Thoracic aorta (tissue), 2 donors: ENCODE measurements at regions not wholly inside any gene's neighbourhood (a gene's known extent, or its start where the extent isn't known, plus 50 kb on each side); places are given as distances from the start of the nearest gene placed in this dataset.

Experiments
- ATAC-seq: fragments of 150-250 bp; one replicate; pipeline ENCODE4 v1.8.0; 2017; ENCODE audit warnings: low read depth; ENCODE audit not compliant: insufficient number of reproducible peaks, low FRiP score
- DNase-seq: peaks from one replicate; pipeline ENCODE4 v3.0.0-alpha.2; 2020; ENCODE audit warnings: low spot score
- H3K27ac ChIP-seq, 2 donors: fragments of 200-600 bp; sonication (generic); 1 replicate in 1 of 2; 2 replicates in 1 of 2; pipeline ENCODE4 v1.5.1; 2016; ENCODE audit warnings: mild to moderate bottlenecking in 2 of 2, moderate library complexity in 2 of 2
- H3K27me3 ChIP-seq: fragments of 200-600 bp; sonication (generic); replicated peaks from 2 replicates; pipeline ENCODE4 v1.6.0; 2016; ENCODE audit warnings: mild to moderate bottlenecking; ENCODE audit not compliant: insufficient read depth
- H3K36me3 ChIP-seq: fragments of 200-600 bp; sonication (generic); one replicate; pipeline ENCODE4 v1.5.1; 2016
- H3K4me1 ChIP-seq, 2 donors: fragments of 200-600 bp; sonication (generic); 1 replicate in 1 of 2; 2 replicates in 1 of 2; pipeline versions ENCODE4 v1.5.1 to v1.6.0; 2016; ENCODE audit warnings: low read depth in 2 of 2, mild to moderate bottlenecking in 1 of 2; ENCODE audit not compliant: control insufficient read depth in 1 of 2
- H3K4me3 ChIP-seq: fragments of 200-600 bp; sonication (generic); 2 replicates; pipeline ENCODE4 v1.5.1; 2016; ENCODE audit warnings: mild to moderate bottlenecking
- H3K9me3 ChIP-seq: fragments of 200-600 bp; sonication (generic); 2 replicates; pipeline ENCODE4 v1.5.1; 2016
- TF ChIP-seq, protein P1 (sequence below): fragments of 200-600 bp; sonication (generic); IDR thresholded peaks from one replicate; pipeline ENCODE4 v1.5.1; 2019; ENCODE audit warnings: antibody characterized with exemption

DNA sequence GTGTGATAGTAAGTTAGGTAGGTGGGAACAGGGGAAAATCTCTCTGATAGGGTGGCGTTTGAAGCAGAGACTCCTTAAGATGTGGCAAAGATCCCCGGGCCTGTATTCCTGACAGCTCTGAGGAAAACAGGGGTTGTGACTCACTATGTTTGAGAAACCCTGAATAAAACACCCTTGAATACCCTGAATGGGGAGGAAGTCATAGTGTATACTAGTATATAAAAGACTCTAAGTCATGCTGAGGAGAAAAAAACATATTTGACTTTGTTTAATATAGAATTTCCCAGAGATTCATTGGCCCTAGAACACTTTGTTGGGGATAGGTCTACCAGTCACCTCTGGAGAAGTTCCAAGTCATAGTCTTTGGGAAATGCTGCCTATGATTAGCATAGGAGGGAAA, 590.9 kb downstream of the IRS1 start:
- no peak for DNase-seq
- H3K4me3 ChIP-seq = no peak overlapping the region
- H3K27ac ChIP-seq = no peak overlapping the region
- H3K36me3 ChIP-seq = no peaks in the 10 kb centered on the region
- H3K27me3 ChIP-seq = no peaks in the 10 kb centered on the region
- TF ChIP-seq, protein P1, sequence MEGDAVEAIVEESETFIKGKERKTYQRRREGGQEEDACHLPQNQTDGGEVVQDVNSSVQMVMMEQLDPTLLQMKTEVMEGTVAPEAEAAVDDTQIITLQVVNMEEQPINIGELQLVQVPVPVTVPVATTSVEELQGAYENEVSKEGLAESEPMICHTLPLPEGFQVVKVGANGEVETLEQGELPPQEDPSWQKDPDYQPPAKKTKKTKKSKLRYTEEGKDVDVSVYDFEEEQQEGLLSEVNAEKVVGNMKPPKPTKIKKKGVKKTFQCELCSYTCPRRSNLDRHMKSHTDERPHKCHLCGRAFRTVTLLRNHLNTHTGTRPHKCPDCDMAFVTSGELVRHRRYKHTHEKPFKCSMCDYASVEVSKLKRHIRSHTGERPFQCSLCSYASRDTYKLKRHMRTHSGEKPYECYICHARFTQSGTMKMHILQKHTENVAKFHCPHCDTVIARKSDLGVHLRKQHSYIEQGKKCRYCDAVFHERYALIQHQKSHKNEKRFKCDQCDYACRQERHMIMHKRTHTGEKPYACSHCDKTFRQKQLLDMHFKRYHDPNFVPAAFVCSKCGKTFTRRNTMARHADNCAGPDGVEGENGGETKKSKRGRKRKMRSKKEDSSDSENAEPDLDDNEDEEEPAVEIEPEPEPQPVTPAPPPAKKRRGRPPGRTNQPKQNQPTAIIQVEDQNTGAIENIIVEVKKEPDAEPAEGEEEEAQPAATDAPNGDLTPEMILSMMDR = no peak
- ATAC-seq = peak; percentile 12
- H3K9me3 ChIP-seq = no peaks in the 10 kb centered on the region
- H3K4me1 ChIP-seq = peaks cover 0 to 6% of the 10 kb centered on the region in 2 donors

GRCh38 chr2:226207671-226208070, 591.9 kb downstream of the IRS1 start:
- no peak for ATAC-seq
- Histone ChIP-seq H3K36me3 (no peaks in the 10 kb centered on the region), H3K27ac (no peak overlapping the region), H3K9me3 (no peaks in the 10 kb centered on the region), H3K27me3 (no peaks in the 10 kb centered on the region), H3K4me1 (peaks cover 0 to 6% of the 10 kb centered on the region in 2 donors), H3K4me3 (no peak overlapping the region)
- no peak for DNase-seq
- TF ChIP-seq, protein P1 = no peak

DNA sequence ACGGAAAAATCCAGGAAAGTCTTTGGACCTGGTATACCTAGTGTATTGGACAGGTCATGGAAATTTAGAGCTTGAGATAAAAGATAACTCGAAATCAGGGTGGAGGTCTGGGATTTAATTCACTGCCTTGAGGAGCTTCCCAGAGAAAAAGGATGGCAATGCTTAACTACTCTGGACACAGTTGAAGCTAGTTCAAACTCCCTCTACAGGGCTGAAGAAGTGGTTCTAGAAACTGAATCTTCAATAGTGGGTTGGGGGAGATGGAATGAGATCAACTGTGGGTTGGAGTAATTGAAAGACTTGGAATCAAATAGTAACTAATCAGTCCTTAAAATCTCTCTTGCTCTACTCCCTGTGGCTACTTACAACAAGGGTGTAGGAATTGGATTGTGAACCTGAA, 600.1 kb downstream of the IRS1 start:
- no peaks in the 10 kb centered on the region for H3K4me1 ChIP-seq
- no peak overlapping the region for H3K27ac ChIP-seq
- ATAC-seq (no peak), DNase-seq (no peak)
- H3K9me3 ChIP-seq = no peaks in the 10 kb centered on the region
- H3K27me3 ChIP-seq = no peaks in the 10 kb centered on the region
- TF ChIP-seq, protein P1 = no peak
- H3K36me3 ChIP-seq = no peaks in the 10 kb centered on the region
- no peak overlapping the region for H3K4me3 ChIP-seq

GRCh38 chr2:226198956-226199355, 600.7 kb downstream of the IRS1 start:
- Histone ChIP-seq H3K4me1 (no peaks in the 10 kb centered on the region), H3K27ac (no peak overlapping the region), H3K4me3 (no peak overlapping the region), H3K27me3 (no peaks in the 10 kb centered on the region), H3K36me3 (no peaks in the 10 kb centered on the region), H3K9me3 (no peaks in the 10 kb centered on the region)
- DNase-seq (no peak), ATAC-seq (no peak)
- TF ChIP-seq, protein P1 = no peak

- H3K4me3 ChIP-seq = no peak overlapping the region
- no peaks in the 10 kb centered on the region for H3K9me3 ChIP-seq
- no peaks in the 10 kb centered on the region for H3K36me3 ChIP-seq
- H3K27me3 ChIP-seq = no peaks in the 10 kb centered on the region
- peaks cover 0 to 16% of the 10 kb centered on the region in 2 donors for H3K4me1 ChIP-seq
- DNase-seq (no peak), ATAC-seq (no peak)
- H3K27ac ChIP-seq = no peak overlapping the region
- TF ChIP-seq, protein P1 = no peak
Measured at GRCh38 chr2:226190479-226191252, 609.0 kb downstream of the IRS1 start.
